ENCODE measurements at regions not wholly inside any gene's neighbourhood (a gene's known extent, or its start where the extent isn't known, plus 50 kb on each side); places are given as distances from the start of the nearest gene placed in this dataset.

GRCh38 chr16:13558752-13559151 is 361.2 kb upstream of the ERCC4 start:
- ChIA-PET POLR2A (no interaction called here), CTCF (no interaction called here), RAD21 (ENCODE audit: low non-redundant PET in 1 of 2, low total read pairs in 2 of 2, uncharacterized antibody in 2 of 2, unreplicated experiment in 2 of 2) (no interaction called here)
- Histone ChIP-seq H3K9ac (ENCODE audit: low read length) (no peak overlapping the region), H3K79me2 (ENCODE audit: insufficient read depth, low read length) (no peaks in the 10 kb centered on the region), H3K4me1 (ENCODE audit: control insufficient read depth in 1 of 2, insufficient read depth in 2 of 2, low read length in 2 of 2) (no peaks in the 10 kb centered on the region), H4K20me1 (ENCODE audit: insufficient read depth) (no peaks in the 10 kb centered on the region), H3K9me3 (ENCODE audit: control insufficient read depth in 1 of 2, insufficient read depth in 1 of 2, low read depth in 1 of 2, low read length in 2 of 2) (no peaks in the 10 kb centered on the region), H2AFZ (ENCODE audit: low read depth, low read length, poor library complexity, severe bottlenecking) (no peak overlapping the region), H3K36me3 (ENCODE audit: control insufficient read depth in 1 of 2, insufficient read depth in 2 of 2, low read length in 2 of 2) (no peaks in the 10 kb centered on the region), H3K27me3 (ENCODE audit: insufficient read depth, low read length) (no peaks in the 10 kb centered on the region), H3K9me2 (ENCODE audit: insufficient read depth) (no peaks in the 10 kb centered on the region), H3K27ac (ENCODE audit: low read depth, low read length) (no peak overlapping the region), H3K4me3 (replicated peaks in 1 of 2; ENCODE audit: low read depth in 1 of 2, low read length in 2 of 2) (no peak overlapping the region), H3K4me2 (ENCODE audit: low read length) (no peak overlapping the region)
- DNase-seq (ENCODE audit: low read depth, low spot score) (no peak), ATAC-seq (no peak)
- no TSS peak for BruUV-seq (replicated peaks)
- TF ChIP-seq ATF3 (IDR thresholded peaks at IDR 0.05) (no peak), ZFX (IDR thresholded peaks at IDR 0.05) (no peak), SIN3A (IDR thresholded peaks at IDR 0.05; ENCODE audit: low read depth) (no peak), ZNF274 (IDR thresholded peaks at IDR 0.05; ENCODE audit: low read depth, low read length) (no peak), ELF1 (IDR thresholded peaks at IDR 0.05; ENCODE audit: borderline replicate concordance, low read depth) (no peak), JUND (IDR thresholded peaks at IDR 0.05) (no peak), CBX3 (IDR thresholded peaks at IDR 0.05; ENCODE audit: low read depth) (no peak), POLR2A (IDR thresholded peaks at IDR 0.05; ENCODE audit: borderline replicate concordance, extremely low read depth, insufficient read depth, insufficient read length) (no peak), FOSL1 (IDR thresholded peaks at IDR 0.05; ENCODE audit: low read depth) (no peak), YY1 (IDR thresholded peaks at IDR 0.05; ENCODE audit: extremely low read depth, insufficient replicate concordance, low read depth, low read length) (no peak), REST (IDR thresholded peaks at IDR 0.05; ENCODE audit: low read depth) (no peak), CEBPB (IDR thresholded peaks at IDR 0.05; ENCODE audit: low read depth) (no peak), EZH2phosphoT487 (IDR thresholded peaks at IDR 0.05; ENCODE audit: borderline replicate concordance) (no peak), RAD21 (IDR thresholded peaks at IDR 0.05; ENCODE audit: low read depth) (no peak), SRF (IDR thresholded peaks at IDR 0.05; ENCODE audit: low read depth) (no peak)
- intact Hi-C loops (cut with micrococcal nuclease) = no loop called here
